Activated CD4-positive, alpha-beta T cell treated with anti-CD3 and anti-CD28 coated beads, Interleukin-2, amount 10 ng/mL, durations not matched to agents 7 days and 5 days (primary cell): ENCODE measurements at regions not wholly inside any gene's neighbourhood (a gene's known extent, or its start where the extent isn't known, plus 50 kb on each side); places are given as distances from the start of the nearest gene placed in this dataset.

ENCODE experiments used
- CTCF ChIA-PET: fragments of 350-600 bp; sonication (Branson Sonifier 250); formaldehyde crosslinking; loops from one replicate; lab custom pipeline; 2021; ENCODE audit warnings: antibody characterized with exemption; lab: Charles Lee
- POLR2A ChIA-PET: fragments of 350-600 bp; sonication (Branson Sonifier 250); formaldehyde crosslinking; loops from one replicate; lab custom pipeline; 2021; ENCODE audit warnings: antibody characterized with exemption; lab: Charles Lee
- DNase-seq: peaks from one replicate; pipeline ENCODE4 v3.0.0-alpha.2; 2020
- H3K27ac Mint-ChIP-seq: one replicate; pipeline ENCODE4 v1.8.0; 2021; ENCODE audit warnings: mild to moderate bottlenecking, moderate library complexity, mixed read lengths
- H3K27me3 Mint-ChIP-seq: one replicate; pipeline ENCODE4 v1.8.0; 2021; ENCODE audit warnings: mixed read lengths
- H3K36me3 Mint-ChIP-seq: one replicate; pipeline ENCODE4 v1.8.0; 2021; ENCODE audit warnings: low read depth, mixed read lengths
- H3K4me1 Mint-ChIP-seq: one replicate; pipeline ENCODE4 v1.8.0; 2021; ENCODE audit warnings: mixed read lengths
- H3K4me3 Mint-ChIP-seq: one replicate; pipeline ENCODE4 v1.8.0; 2021; ENCODE audit warnings: mild to moderate bottlenecking, moderate library complexity, mixed read lengths
- H3K9me3 Mint-ChIP-seq: one replicate; pipeline ENCODE4 v1.8.0; 2021; ENCODE audit warnings: mixed read lengths

DNA sequence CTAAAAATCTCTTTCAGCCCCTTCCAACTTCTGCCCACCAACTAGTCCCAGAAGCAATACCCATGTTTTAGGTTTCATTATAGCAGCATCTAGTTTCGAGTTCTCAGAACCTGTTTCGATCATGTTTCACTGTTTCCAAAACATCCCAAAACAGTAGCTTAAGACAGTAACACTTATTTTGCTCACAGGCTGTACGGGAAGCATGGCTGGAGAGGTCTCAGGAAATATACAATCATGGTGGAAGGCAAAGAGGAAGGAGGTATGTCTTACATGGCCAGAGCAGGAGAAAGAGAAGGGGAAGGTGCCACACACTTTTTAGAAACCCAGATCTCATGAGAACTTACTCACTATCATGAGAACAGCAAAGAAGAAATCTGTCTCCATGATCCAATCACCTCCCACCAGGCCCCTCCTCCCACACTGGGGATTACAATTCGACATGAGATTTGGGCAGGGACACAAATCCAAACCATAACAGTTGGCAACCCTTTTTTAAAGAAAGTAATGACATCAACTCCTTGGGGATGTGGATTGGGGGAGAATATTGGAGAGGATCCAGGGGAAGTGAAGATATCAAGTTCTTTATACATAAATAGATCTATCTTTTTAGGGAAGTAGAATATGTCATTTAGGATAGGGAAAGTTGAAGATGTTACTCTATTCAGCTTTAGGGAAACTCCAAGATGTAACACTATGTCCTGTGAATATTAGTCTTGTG, 269.9 kb upstream of the PLEKHG7 start:
- no peak overlapping the region for H3K4me3 Mint-ChIP-seq
- H3K4me1 Mint-ChIP-seq = peaks cover 19% of the 10 kb centered on the region
- peaks cover 8% of the 10 kb centered on the region for H3K36me3 Mint-ChIP-seq
- POLR2A ChIA-PET = no interaction called here
- CTCF ChIA-PET = interaction anchor here (0.5 kb wide), 1 partner anchor 279 kb away, joined by 3 read pairs; no protein-coding TSS in a partner anchor
- no peak overlapping the region for H3K27ac Mint-ChIP-seq
- H3K27me3 Mint-ChIP-seq = no peaks in the 10 kb centered on the region
- H3K9me3 Mint-ChIP-seq = peaks cover 22% of the 10 kb centered on the region
- DNase-seq = no peak

DNA sequence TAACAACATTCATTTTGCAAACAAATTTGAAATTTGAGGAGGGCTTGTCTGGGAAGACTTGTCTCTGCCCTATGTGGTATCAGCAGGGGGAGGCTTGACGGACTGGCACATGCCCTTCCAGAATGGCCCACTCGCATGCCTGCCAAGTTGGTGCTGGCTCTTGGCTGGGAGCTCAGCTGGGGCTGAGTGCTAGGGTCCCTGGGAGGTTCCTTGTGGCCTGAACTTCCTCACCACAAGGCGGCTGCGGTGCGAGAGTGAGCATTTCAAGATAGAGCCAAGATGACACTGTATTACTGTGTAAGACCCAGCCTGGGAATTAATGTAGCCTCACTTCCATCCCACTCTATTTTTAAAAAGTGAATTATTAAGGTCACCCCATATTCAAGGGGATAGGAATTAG, 271.6 kb upstream of the PLEKHG7 start:
- no peak overlapping the region for H3K4me3 Mint-ChIP-seq
- H3K9me3 Mint-ChIP-seq = peaks cover 20% of the 10 kb centered on the region
- DNase-seq = peak; percentile 20
- H3K27me3 Mint-ChIP-seq = no peaks in the 10 kb centered on the region
- peaks cover 19% of the 10 kb centered on the region for H3K4me1 Mint-ChIP-seq
- no peak overlapping the region for H3K27ac Mint-ChIP-seq
- peaks cover 8% of the 10 kb centered on the region for H3K36me3 Mint-ChIP-seq
- POLR2A ChIA-PET = no interaction called here
- CTCF ChIA-PET = interaction anchor here (0.6 to 1.2 kb wide), 2 partner anchors 14 to 17 kb away, joined by 3 read pairs; no protein-coding TSS in a partner anchor

DNA sequence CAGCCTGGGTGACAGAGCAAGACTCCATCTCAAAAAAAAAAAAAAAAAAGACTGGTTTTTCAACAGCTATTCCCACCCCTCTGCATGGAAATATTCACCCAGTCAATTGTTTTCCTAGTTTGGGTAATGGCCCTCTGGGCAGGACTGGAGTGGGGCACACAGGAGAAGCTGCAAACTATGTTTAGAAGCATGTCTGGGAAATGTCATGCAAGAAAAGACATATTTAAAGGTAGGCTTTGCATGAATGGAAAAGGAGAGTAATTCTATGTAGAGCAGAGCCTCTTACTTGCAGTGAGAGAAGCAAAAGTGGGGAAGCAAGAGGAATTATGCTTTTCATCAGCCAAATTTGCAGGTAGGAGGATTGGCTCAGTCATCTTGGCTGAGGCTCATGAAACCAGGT, 276.5 kb upstream of the PLEKHG7 start:
- H3K9me3 Mint-ChIP-seq = peaks cover 8% of the 10 kb centered on the region
- H3K36me3 Mint-ChIP-seq = peaks cover 2% of the 10 kb centered on the region
- POLR2A ChIA-PET = no interaction called here
- H3K27me3 Mint-ChIP-seq = no peaks in the 10 kb centered on the region
- H3K4me3 Mint-ChIP-seq = no peak overlapping the region
- H3K4me1 Mint-ChIP-seq = peaks cover 9% of the 10 kb centered on the region
- CTCF ChIA-PET = interaction anchor here (1.3 kb wide), 1 partner anchor 12 kb away, joined by 4 read pairs; no protein-coding TSS in a partner anchor
- no peak overlapping the region for H3K27ac Mint-ChIP-seq
- no peak for DNase-seq

DNA sequence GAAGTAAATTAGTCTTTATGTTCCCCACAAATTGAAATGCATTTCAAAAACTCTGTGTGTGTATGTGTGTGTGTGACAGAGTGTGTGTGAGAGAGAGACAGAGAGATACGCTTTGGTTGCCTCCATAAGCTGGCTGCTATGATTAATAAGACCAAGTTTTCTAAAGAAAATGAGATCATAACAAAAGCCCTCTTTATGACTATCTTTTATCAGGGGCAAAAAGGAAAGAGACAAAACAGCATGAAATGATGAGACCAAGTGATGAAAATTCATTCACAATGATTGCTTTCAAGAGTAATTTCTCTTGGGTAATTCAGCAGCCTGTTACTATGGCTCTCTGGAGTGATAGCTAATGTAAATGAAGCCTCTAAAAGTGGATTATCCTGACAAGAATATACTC, 277.6 kb upstream of the PLEKHG7 start:
- peaks cover 14% of the 10 kb centered on the region for H3K9me3 Mint-ChIP-seq
- no peaks in the 10 kb centered on the region for H3K27me3 Mint-ChIP-seq
- H3K4me3 Mint-ChIP-seq = no peak overlapping the region
- POLR2A ChIA-PET = no interaction called here
- DNase-seq = no peak
- CTCF ChIA-PET = interaction anchor here (0.6 to 1.3 kb wide), 2 partner anchors 11 to 55 kb away, joined by 4 read pairs; no protein-coding TSS in a partner anchor
- peaks cover 5% of the 10 kb centered on the region for H3K36me3 Mint-ChIP-seq
- no peak overlapping the region for H3K27ac Mint-ChIP-seq
- H3K4me1 Mint-ChIP-seq = peaks cover 11% of the 10 kb centered on the region

DNA sequence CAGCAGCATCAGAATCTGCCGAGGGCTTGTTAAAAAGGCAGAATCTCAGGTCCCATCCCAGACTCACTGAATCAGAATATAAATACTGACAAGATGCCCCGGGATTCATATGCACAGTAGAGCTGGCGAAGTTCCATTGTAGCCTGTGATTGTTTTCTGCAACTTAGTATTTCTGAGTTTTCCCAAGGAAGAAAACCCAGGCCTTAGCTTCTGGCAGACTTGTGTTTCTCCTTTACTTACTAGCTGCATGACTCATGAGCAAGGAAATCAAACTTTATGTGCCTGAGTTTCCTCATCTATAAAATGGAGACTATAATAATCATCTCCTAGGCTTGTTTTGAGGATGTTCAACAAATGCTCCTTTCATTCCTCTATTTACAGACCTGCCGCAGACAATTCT, 278.5 kb upstream of the PLEKHG7 start:
- H3K36me3 Mint-ChIP-seq = peaks cover 11% of the 10 kb centered on the region
- H3K27ac Mint-ChIP-seq = no peak overlapping the region
- H3K27me3 Mint-ChIP-seq = no peaks in the 10 kb centered on the region
- H3K4me1 Mint-ChIP-seq = peaks cover 15% of the 10 kb centered on the region
- peaks cover 19% of the 10 kb centered on the region for H3K9me3 Mint-ChIP-seq
- ChIA-PET POLR2A (no interaction called here), CTCF (interaction anchor here (0.6 to 2.2 kb wide), 2 partner anchors 16 to 35 kb away, joined by 3 to 11 read pairs; no protein-coding TSS in a partner anchor)
- no peak overlapping the region for H3K4me3 Mint-ChIP-seq
- no peak for DNase-seq

DNA sequence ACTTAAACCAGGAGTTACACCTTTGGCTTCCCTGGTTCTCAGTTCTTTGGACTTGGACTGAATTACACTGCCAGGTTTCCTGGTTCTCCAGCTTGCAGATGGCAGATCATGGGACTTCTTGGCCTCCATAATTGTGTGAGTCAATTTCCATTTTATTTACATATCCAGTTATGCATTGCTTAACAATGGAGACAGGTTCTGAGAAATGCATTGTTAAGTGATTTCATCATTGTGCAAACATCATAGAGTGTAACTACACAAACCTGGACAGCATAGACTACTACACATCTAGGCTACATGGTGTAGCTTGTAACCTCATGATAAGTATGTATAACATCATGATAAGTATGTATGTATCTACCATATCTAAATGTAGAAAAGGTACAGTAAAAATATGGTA, 276.1 kb upstream of the BTG1 start:
- peaks cover 15% of the 10 kb centered on the region for H3K4me1 Mint-ChIP-seq

DNA sequence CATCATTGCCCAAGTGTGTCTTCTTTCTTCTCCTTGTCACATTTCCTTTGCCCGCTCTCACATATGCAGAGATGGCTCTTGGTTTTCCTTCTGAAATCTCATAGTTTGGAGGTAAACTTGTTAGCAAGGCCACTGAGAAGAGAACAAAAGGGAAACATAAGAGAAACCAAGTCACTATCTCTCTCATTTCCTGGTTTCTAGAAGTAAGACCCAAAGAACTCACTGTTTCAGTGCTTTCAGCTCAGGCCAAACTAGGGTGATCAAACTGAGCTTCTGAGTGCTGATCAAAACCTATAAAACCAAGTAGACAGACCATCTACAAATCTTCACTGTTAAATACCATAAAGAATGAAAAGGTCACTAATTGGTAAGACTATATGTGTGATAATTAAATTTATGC, 275.4 kb upstream of the BTG1 start:
- no peak overlapping the region for H3K4me3 Mint-ChIP-seq
- no peak for DNase-seq
- peaks cover 15% of the 10 kb centered on the region for H3K36me3 Mint-ChIP-seq
- no peak overlapping the region for H3K27ac Mint-ChIP-seq
- H3K9me3 Mint-ChIP-seq = peaks cover 30% of the 10 kb centered on the region
- ChIA-PET POLR2A (no interaction called here), CTCF (interaction anchor here (1.4 kb wide), 1 partner anchor 167 kb away, joined by 3 read pairs; no protein-coding TSS in a partner anchor)
- H3K4me1 Mint-ChIP-seq = peaks cover 19% of the 10 kb centered on the region
- no peaks in the 10 kb centered on the region for H3K27me3 Mint-ChIP-seq

More for the DNA sequence above, 276.1 kb upstream of the BTG1 start:
- H3K36me3 Mint-ChIP-seq = peaks cover 11% of the 10 kb centered on the region
- no peak for DNase-seq
- no peak overlapping the region for H3K4me3 Mint-ChIP-seq
- H3K27ac Mint-ChIP-seq = no peak overlapping the region
- ChIA-PET CTCF (interaction anchor here (1.4 kb wide), 1 partner anchor 166 kb away, joined by 3 read pairs; no protein-coding TSS in a partner anchor), POLR2A (no interaction called here)
- peaks cover 26% of the 10 kb centered on the region for H3K9me3 Mint-ChIP-seq
- H3K27me3 Mint-ChIP-seq = no peaks in the 10 kb centered on the region

DNA sequence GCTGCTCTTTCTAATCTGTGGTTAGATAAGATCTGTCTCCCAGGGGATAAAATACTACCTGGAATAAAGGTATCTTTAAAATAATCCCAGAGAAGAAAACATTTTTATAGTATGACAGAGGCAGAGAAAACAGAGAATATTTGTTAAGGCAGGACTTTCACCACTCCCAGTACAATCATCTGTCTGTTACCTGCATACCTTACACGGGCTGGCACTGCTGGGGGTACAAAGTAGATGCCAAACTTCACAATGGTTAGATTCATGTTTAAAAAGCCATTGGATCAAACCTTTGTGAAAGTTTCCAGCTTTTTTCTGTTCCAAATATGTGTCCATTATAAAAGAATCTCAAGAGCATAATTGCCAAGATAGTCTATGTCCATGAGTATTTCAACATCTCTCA, 273.6 kb upstream of the BTG1 start:
- Mint-ChIP-seq H3K27me3 (no peaks in the 10 kb centered on the region), H3K36me3 (peaks cover 15% of the 10 kb centered on the region), H3K4me3 (no peak overlapping the region), H3K9me3 (peaks cover 30% of the 10 kb centered on the region), H3K27ac (no peak overlapping the region), H3K4me1 (peaks cover 19% of the 10 kb centered on the region)
- DNase-seq = no peak
- POLR2A ChIA-PET = no interaction called here
- CTCF ChIA-PET = interaction anchor here (1.4 kb wide), 1 partner anchor 12 kb away, joined by 6 read pairs; no protein-coding TSS in a partner anchor

DNA sequence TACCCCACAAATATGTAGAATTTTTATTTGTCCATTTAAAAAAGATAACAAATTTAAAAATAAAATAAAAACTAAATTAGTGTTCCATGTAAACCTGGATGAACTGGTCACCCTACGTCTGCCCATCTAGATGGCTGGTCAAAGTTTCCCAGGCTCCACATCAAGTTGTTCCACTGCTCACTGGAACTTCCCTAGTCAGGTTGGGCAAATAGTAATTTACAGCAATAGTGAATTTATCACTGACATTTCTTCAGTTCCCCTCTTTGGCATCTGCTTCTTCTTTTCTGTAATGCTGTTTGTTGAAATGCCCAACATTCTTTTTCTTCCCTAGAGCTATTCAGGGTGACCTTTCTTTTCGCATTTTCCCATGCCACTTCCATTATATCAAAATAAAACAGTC, 272.7 kb upstream of the BTG1 start:
- POLR2A ChIA-PET = no interaction called here
- no peaks in the 10 kb centered on the region for H3K27me3 Mint-ChIP-seq
- peaks cover 17% of the 10 kb centered on the region for H3K4me1 Mint-ChIP-seq
- H3K27ac Mint-ChIP-seq = no peak overlapping the region
- peaks cover 15% of the 10 kb centered on the region for H3K36me3 Mint-ChIP-seq
- H3K4me3 Mint-ChIP-seq = no peak overlapping the region
- H3K9me3 Mint-ChIP-seq = peaks cover 30% of the 10 kb centered on the region
- no peak for DNase-seq
- CTCF ChIA-PET = interaction anchor here (1.3 to 1.4 kb wide), 2 partner anchors 11 to 15 kb away, joined by 3 to 6 read pairs; no protein-coding TSS in a partner anchor

DNA sequence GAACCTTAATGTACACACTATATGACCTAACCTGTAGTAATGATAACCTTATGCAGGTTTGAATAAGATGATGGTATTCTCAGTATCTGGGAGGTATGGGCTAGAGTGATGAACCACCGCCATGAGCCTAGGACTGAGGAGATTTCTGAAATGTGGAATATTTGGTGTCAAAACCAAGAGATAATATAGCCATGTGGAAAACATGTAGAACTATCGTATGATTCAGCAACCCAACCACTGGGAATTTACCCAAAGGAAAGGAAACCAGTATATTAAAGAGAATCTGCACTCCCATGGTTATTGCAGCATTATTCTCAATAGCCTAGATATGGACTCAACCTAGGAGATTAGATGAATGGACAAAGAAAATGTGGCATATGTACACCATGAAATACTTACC, 271.7 kb upstream of the BTG1 start:
- H3K27me3 Mint-ChIP-seq = no peaks in the 10 kb centered on the region
- DNase-seq = no peak
- CTCF ChIA-PET = interaction anchor here (0.8 to 1.5 kb wide), 4 partner anchors 10 to 1036 kb away, joined by 3 to 8 read pairs (median 3); no protein-coding TSS in a partner anchor
- H3K4me3 Mint-ChIP-seq = no peak overlapping the region
- peaks cover 15% of the 10 kb centered on the region for H3K36me3 Mint-ChIP-seq
- POLR2A ChIA-PET = no interaction called here
- no peak overlapping the region for H3K27ac Mint-ChIP-seq
- peaks cover 30% of the 10 kb centered on the region for H3K9me3 Mint-ChIP-seq
- peaks cover 17% of the 10 kb centered on the region for H3K4me1 Mint-ChIP-seq

DNA sequence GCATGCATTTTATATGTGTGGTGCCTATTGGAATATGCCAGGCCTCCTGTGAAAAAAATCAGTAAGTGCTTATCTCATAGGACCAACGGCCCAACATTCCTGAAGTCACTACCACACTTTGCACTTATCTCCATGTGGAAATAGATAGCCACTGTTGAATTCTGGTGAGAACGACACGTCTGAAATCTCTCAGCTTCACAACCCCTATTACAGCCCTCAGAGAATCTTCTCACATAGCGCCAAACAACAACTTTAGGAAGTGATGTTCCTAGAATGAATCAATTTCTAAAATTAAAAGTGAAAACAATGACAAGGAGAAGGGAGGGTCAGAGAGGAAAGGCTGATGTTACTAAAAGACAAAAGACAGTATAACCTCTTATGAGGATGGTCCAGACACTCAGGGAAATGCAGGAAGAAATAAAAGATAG, 270.8 kb upstream of the BTG1 start:
- ChIA-PET POLR2A (no interaction called here), CTCF (interaction anchor here (1.2 to 1.5 kb wide), 2 partner anchors 9 to 14 kb away, joined by 3 to 8 read pairs; no protein-coding TSS in a partner anchor)
- Mint-ChIP-seq H3K27me3 (no peaks in the 10 kb centered on the region), H3K4me1 (peaks cover 17% of the 10 kb centered on the region), H3K36me3 (peaks cover 15% of the 10 kb centered on the region), H3K4me3 (no peak overlapping the region), H3K27ac (no peak overlapping the region), H3K9me3 (peaks cover 26% of the 10 kb centered on the region)
- DNase-seq = no peak

DNA sequence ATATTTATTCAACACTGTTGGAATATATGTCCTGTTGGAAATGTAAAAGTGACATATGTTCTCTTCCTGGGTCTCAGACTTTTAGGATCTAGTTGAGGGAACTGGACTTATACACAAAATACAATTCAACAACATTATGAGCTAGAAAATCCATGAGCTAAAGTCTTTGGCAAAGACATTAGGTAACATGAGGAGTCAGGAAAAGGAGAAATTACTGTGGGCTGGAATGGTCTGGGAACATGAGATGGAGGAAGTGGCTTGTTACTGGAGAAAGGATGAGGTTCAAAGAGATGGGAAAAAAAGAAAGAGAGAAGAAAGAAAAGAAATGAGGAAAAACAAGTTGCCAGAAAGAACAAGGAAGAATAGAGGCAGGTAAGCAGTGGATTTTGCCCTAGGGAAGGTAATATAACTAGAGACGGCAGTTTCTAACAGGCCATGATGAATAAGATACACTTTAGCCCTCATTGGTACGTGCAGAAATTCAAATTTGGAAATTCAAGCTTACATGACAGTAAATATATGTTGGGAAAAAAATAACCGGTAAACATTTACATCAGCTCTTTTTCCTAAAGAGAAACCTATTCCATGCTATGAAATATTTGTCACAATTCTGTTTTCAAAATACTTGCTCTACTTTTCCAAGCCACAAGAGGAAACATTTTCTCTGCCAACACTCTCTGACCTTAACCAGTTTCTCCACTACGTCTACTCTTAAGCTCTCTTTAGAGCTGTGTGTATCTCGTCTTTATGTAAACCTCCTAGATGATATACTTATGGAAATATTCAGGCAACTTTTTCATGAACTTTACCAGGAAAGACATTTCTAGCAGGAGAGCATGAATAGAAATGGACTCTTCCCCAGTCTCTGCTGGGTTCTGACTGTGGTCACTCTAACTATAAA, 268.8 kb upstream of the BTG1 start:
- H3K27me3 Mint-ChIP-seq = no peaks in the 10 kb centered on the region

More for the DNA sequence above, 268.8 kb upstream of the BTG1 start:
- H3K4me1 Mint-ChIP-seq = peaks cover 7% of the 10 kb centered on the region
- ChIA-PET CTCF (interaction anchor here (0.9 to 1.2 kb wide), 3 partner anchors 9 to 17 kb away, joined by 3 to 4 read pairs (median 3); no protein-coding TSS in a partner anchor), POLR2A (interaction anchor here (1.3 kb wide), 1 partner anchor 269 kb away, joined by 3 read pairs; the partner anchor contains the start of gene BTG1)
- H3K27ac Mint-ChIP-seq = no peak overlapping the region
- no peak for DNase-seq
- H3K36me3 Mint-ChIP-seq = peaks cover 7% of the 10 kb centered on the region
- no peak overlapping the region for H3K4me3 Mint-ChIP-seq
- peaks cover 13% of the 10 kb centered on the region for H3K9me3 Mint-ChIP-seq
